Adrenal gland (tissue), 5 donors: ENCODE measurements at regions not wholly inside any gene's neighbourhood (a gene's known extent, or its start where the extent isn't known, plus 50 kb on each side); places are given as distances from the start of the nearest gene placed in this dataset.

Source experiments
- CTCF ChIP-seq, 6 experiments: fragments of 450-650 bp in 4 of 6; fragments of 200-600 bp in 2 of 6; sonication (generic) in 1 of 6; IDR thresholded peaks; 1 replicate in 5 of 6; 2 replicates in 1 of 6; pipeline versions ENCODE4 v1.5.1 to v1.8.0; 2016 to 2021; ENCODE audit warnings: antibody characterized with exemption in 6 of 6, mild to moderate bottlenecking in 2 of 6, moderate library complexity in 1 of 6
- POLR2A ChIP-seq, 2 donors: fragments of 450-650 bp; IDR thresholded peaks; one replicate each; pipeline ENCODE4 v1.6.1; 2017; ENCODE audit warnings: antibody characterized with exemption in 2 of 2, mild to moderate bottlenecking in 2 of 2, moderate library complexity in 1 of 2
- donor health status: DM: no; HTN: no; CAD: no.

DNA sequence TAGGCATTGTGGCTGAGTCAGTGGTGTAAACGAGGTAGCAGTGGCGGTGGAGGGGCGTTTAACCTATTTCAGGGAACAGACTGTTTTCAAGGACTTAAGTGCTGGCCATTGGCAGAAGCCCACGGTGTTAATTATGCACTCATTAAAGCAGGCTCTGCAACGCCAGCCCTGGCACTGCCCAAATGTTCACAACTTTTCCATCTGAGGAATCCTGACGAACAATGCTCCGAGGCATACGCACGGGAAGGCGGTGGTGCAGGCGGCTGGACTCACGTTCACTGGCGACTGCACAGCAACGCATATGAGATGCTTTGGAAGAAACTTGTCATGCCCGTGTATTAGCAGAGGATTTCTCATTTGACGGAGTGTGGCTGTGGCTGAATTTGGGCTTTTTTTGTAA lies 70.6 kb upstream of the SLC24A4 start:
- TF ChIP-seq CTCF (IDR thresholded peaks at IDR 0.05) (no peak), POLR2A (IDR thresholded peaks at IDR 0.05) (no peak)
